ENCODE measurements at regions not wholly inside any gene's neighbourhood (a gene's known extent, or its start where the extent isn't known, plus 50 kb on each side); places are given as distances from the start of the nearest gene placed in this dataset.

GRCh38 chr15:97592778-97593177 is 367.7 kb upstream of the ARRDC4 start:
- no peak for TF ChIP-seq ZNF10 (tag by site-specific recombination; IDR thresholded peaks at IDR 0.05)
- TF ChIP-seq CTCF (tag by site-specific recombination; IDR thresholded peaks at IDR 0.05): no peak
- TF ChIP-seq ZNF843 (tag by site-specific recombination; IDR thresholded peaks at IDR 0.05): no peak
- TF ChIP-seq OVOL3 (tag by site-specific recombination; IDR thresholded peaks at IDR 0.05): no peak
- TF ChIP-seq ZNF138 (tag by site-specific recombination; IDR thresholded peaks at IDR 0.05; ENCODE audit: borderline replicate concordance): no peak
- TF ChIP-seq REPIN1 (tag by site-specific recombination; IDR thresholded peaks at IDR 0.05; ENCODE audit: low read depth): no peak
- TF ChIP-seq ZNF24 (tag by site-specific recombination; IDR thresholded peaks at IDR 0.05): no peak
- no peak for TF ChIP-seq PRDM4 (tag by site-specific recombination; IDR thresholded peaks at IDR 0.05)
- TF ChIP-seq ZNF514 (tag by site-specific recombination; IDR thresholded peaks at IDR 0.05): no peak
- no peak for TF ChIP-seq ZBTB48 (tag by site-specific recombination; IDR thresholded peaks at IDR 0.05)
- TF ChIP-seq ZNF350 (tag by site-specific recombination; IDR thresholded peaks at IDR 0.05): no peak

Data from HEK293 (cell line).